ENCODE measurements at regions not wholly inside any gene's neighbourhood (a gene's known extent, or its start where the extent isn't known, plus 50 kb on each side); places are given as distances from the start of the nearest gene placed in this dataset.

DNA sequence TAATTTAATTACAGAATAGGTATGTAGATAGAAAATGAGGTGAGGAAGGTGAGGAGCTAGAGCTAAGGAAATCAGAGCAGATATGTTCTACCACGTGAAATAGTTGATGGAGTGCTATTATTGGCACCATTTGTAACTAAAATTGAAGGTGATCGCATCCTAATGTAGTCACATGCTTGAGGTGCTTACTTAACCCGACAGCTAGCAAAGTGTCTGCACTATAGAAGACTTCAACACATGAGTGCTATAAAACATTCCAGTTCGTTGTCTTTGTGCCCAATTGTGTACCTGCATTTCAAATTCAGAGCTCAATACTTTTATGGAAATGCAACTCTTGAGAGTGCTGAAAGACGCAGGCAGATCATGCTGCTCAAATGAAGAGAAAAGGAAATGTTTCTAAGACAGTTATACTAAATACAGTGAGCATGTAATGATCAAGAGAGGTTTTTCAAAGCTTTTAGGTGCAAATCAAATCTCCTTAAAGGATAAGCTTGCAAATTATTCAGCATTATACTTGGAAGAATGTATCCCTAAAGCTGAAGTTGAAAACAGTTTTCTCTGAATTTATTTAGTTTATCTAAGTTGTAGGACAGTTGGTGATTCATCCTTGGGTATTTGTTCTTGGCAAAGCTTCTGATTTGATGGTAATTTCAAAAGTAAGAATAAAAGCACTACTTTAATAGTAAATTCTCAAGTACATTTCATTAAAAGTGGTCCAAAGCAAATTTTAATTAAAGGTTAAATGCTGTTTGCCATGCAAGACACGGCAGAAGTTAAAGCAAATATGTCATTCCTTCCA lies 223.9 kb upstream of the EPHA5 start:
- DNase-seq (ENCODE audit: low read depth), result no peak

DNA sequence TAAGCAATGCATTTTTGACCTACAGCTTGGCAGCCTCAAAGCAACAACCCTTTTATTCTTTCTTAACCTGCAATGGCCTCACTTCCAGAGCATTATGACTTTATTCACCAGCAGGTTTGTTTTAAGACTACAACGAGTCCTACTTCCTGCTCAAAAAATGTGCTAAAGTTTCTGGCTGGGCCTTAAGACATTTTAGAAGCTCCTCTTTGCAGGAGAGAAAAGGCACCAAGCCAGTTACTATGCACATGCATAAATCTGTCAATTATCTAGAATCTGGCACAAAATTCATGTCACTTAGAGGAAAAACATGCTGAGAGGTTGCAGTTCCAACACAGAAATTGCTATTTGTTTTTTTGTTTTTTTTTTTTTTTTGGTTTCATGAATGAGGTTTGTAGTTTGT lies 223.0 kb upstream of the EPHA5 start:
- DNase-seq (ENCODE audit: low read depth), result no peak

DNA sequence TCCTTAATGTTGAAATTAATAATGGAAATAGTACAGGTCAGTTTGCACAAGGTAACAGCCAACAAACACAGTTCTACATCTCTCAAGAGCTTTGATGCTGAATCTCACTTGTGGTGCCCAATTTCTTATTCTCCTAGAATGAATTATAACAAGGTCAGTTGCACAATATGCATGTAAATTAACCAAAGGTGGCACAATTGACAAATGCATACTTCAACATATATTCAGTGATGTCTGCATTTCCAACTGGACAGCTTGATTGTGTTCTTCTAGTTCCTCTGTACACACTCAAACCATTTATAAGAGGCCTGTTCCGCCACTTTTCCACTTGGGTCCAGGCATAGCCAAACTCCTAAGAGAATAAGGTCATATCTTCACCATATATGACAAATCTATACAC lies 210.3 kb upstream of the EPHA5 start:
- no peak for DNase-seq (ENCODE audit: low read depth)

DNA sequence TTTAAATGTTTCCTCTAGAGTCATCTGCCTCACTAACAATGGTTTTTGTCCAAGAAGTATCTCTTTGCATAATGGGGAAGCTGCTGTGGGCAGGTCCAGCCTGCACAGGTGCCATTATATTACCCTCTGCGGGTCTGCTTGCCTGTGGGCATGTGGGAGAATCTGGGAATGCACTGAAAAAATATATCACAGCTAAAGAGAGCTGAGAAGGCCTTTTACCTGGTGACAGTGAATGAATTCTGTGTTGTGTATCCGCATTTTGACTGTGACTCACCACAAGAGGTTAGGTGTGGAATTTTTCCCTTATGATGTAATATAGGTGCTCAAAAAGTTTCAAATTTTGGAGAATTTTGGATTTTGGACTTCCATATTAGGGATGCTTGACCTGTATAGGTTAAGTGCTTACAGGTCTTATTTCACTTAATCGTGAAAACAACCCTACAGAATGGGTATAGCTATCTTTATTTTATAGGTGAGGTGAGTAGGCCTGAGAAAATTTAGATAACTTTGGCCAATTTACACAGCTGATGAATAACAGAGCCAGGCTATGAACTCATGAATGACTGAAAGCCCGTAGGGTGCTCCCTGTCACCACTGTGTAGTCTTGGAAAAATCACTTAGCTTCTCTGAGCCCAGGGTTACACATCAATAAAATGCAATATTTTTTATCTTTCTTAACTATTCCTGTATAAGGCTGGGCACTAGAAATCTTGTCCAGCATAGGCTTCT lies 198.0 kb upstream of the EPHA5 start:
- no peak for DNase-seq (ENCODE audit: low read depth)

DNA sequence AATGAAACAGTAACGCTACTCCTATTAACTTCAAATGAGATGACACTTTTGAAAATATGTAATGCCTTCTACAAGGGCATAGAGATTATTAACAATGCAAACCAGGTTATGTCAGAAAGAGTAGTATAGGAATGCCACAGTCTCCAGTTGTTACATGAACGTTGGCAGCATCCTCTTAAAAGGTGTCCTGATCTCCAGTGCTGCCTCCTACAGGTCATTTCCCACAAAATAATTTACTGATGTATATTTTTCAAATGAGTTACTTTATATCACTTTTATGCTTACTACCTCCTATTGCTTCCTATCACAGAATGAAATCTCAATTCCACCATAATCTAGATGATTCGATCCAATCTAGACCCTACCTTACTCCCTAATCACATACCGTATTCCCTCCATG lies 195.2 kb upstream of the EPHA5 start:
- DNase-seq (ENCODE audit: low read depth), result no peak

DNA sequence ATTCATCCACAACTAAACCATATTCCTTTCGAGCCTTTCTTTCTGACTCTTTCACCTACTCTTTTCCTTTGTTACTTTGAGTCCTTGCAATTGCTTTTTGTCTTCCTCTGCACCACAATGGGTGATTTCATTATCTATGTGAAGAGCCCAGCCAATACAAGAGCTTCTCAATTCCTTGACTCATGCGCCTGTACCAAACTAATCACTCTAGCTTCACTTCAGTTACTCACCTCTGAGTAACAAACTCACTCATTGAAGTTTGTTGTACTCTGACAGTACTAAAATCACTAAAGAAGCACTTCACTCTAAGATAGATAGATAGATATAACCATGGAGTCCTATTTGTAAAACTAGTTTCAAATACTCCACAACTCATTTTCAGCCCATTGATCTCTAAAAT lies 191.7 kb upstream of the EPHA5 start:
- DNase-seq (ENCODE audit: low read depth), result no peak

DNA sequence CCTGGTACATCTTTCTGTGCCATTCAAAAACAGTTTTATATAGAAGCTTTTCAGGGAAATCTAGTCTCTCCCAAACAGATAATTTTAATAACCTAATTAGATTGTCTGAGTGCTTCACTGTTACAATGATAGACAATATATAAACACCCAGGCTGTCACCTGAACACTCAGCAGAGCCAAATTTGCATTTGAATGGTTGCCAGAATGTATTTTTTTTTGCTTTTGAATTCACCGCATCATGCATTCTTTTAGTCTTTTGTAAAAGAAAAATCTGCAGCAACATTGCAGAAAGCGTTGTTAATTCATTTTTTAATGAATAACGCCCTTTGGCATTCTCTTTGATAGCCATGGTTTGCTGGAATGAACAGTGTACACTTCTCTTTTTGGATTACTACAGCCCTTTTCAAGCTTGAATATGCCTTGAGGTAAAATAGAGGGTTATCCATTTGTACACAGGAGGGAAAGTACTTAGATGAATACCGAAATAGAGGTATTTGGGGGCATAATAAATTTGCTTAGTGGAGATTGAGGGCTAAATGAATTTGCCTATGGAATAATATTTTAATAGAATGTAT lies 175.0 kb upstream of the EPHA5 start:
- DNase-seq (ENCODE audit: low read depth), result no peak

DNA sequence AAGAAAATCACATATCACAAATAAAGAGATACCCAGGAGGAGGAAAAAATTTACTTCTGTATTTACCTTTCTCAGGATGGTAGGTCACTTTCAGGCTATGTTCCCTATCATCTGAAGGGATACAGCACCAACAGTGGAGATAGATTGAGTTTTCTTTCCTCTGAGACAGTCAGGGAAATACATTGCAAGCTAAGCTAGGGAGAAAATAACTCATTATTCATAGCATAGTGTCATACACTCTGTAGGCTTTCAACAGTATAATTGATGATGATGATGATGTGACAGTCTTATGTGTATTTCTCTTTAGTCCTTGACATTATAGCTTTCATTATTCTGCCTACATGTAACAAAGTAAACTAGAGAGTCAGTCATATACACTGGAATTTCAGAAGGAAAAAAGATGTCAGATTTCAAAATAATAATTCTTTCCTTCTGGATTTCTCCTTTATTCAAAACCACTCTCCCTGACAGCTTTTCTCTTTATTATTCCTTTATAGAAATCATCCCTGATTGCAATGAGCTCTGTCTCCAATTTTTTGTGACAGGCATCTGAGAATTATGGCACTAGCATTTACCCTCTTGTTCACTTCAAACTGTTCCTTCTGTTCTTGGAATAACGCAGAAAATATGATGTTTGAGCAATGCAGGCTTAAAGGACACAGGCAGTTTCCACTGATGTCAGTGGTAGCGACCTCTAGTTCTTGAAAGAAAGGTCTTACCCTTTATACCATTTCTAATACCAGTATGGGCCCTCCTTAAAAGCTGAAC lies 169.1 kb upstream of the EPHA5 start:
- DNase-seq (ENCODE audit: low read depth), result no peak

DNA sequence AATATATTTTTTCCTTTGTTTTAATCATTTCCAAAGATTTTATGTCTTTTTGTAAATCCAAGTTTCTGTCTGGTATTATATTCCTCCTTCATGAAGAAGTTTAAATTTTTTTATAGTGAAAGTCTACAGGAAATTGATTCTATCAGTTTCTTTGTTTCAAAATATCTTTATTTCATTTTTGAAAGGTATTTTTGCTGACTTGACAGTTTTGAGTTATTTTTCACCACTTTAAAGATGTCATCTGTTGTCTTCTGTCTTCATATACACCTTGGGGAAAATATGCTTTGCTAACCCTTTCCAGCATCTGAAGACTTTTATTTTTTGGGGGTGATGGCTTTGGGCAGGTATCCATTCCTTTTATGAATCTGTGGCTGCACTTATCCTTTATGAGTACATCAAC lies 164.4 kb upstream of the EPHA5 start:
- no peak for DNase-seq (ENCODE audit: low read depth)

DNA sequence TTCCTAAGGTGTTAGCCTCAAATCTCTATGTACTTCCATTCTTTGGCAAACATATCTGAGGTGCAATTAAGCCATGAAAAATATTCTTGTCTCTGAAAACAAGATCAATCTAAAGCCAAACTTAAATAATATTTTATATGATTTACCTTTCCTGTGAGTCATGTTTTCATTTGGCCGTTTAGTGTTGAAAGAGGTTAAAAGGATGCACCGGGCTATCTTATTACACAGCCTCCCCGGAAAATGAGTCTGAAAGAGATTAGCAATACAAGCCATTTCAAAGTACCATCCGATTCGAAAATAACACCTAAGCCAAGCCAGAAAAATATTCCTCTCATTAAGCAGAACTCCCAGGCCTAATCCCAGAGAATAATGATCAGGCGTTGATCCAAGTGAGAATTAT lies 161.5 kb upstream of the EPHA5 start:
- DNase-seq (ENCODE audit: low read depth), result no peak

DNA sequence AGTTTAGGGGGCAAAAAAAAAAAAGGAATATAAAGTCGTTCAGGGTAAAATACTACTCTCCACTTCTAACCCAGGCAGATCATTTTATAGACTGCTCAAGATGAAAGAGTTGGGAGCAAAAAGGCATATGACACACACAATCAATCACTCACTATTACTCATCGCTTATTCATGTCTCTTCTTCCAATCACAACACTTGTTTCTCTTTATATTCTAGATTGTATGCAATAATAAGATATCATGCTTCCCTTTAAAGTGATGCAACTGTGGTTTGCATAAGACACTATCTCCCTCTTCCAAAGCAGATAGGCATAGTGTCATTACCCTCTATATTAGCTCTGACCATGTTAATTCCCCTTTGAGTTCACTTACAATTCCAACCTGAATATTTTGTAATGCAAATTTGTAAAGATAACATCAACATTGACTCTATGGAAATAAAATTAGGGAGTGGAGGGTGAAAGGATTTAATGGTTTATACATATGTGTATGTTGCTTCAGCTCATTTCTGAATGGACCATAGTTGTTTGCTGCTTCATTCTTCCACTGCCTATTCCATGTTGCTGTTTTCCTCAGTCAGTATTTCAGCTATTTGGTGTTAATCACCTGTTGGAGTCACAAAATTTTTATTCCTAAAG lies 154.9 kb upstream of the EPHA5 start:
- no peak for DNase-seq (ENCODE audit: low read depth)

DNA sequence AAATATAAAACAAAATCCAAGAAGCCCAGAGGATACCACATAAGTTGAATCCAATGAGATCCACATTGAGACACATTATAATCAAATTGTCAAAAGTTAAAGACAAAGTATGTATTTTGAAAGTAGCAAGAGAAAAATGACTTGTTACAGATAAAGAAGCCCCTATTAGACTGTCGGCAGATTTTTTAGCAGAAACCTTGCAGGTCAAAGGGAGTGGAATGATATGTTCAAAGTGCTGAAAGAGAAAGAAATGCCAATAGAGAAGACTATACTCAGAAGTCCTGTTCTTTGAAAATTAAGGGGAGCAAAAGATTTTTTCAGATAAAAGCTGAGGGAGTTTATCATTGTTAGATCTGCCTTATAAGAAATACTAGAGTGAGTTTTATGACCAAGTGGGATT lies 148.9 kb upstream of the EPHA5 start:
- no peak for DNase-seq (ENCODE audit: low read depth)

DNA sequence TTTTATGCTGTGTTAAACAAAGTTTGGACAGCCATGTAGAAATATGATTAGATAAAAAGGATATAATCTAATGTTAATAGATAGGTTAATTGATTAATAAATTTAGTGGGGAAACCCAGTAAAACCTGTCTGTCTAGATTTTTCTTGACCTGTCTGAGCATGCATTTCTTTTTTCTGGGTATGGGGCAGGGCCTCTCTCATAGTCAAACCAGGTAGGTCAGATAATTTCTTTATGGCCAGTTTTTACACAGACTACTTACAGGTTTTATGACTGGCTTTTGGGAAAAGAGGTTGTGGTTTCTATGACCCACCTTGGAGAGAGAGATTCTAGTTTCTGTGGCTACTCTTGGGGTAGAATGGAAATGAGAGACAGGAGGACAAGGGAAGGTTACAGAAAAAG lies 135.6 kb upstream of the EPHA5 start:
- no peak for DNase-seq (ENCODE audit: low read depth)

DNA sequence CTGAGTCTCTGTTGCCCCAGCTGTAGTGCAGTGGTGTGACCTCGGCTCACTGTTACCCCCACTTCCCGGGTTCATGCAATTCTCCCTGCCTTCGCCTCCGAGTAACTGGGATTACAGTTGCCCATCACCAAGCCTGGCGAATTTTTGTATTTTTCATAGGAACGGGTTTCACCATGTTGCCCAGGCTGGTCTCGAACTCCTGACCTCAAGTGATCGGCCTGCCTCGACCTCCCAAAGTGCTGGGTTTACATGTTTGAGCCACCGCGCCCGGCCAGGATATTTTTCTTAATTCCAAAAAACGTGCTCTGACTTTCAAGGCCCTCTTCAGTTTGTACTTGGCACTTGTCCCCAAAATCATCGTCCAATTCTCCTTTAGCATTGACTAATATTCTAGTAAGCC lies 129.2 kb upstream of the EPHA5 start:
- no peak for DNase-seq (ENCODE audit: low read depth)

DNA sequence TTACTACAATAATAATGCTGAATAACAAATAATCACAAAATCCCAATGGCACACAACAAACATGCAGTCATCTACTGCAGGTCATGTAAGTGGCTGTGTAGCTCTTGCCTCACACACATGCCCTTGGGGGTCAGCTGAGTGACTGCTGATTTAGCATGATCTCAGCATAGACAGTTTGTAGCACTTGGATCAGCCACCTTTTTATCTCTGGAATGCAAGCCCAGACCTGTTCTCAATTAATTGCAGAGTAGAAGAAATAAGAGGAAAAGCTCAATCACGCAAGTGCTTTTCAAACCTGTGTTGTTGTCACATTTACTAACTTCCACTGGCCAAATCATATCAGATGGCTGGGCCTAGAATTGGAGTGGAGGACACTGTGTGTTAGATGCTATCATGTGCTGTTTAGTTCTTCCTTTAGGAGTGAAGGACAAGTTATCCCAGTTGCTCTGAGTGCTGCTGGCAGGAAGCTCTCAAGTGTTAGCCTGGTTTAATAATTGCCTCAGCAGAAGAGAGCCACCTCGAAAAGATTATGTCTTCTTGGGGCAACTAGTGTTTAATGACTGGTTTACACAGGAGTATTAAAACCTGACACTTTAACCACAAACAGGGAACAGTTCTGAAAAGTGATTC lies 128.3 kb upstream of the EPHA5 start:
- no peak for DNase-seq (ENCODE audit: low read depth)

DNA sequence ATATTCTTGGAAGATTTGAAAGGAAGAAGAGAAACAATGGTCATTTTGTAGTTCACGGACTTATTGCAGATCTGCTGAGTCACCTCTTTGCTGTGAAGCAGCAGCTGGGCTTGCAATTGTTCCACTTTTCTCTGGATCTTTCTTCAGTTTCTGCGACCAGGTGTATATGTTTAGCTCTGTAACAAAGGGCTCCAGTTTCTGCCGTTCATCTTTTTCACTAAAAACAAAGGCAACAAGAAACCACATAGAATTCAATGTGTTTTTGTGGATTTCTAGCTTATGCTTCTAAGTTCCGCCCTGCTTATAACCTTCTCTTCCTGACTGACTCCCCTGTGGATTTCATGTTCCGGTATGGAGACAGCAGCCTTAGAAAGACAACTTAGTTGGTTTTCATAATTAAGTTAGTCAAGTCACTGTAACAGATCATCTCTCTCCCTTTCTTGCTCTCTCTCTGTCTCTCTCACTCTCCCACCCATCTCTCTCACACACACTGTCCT lies 121.6 kb upstream of the EPHA5 start:
- DNase-seq (ENCODE audit: low read depth), result no peak

DNA sequence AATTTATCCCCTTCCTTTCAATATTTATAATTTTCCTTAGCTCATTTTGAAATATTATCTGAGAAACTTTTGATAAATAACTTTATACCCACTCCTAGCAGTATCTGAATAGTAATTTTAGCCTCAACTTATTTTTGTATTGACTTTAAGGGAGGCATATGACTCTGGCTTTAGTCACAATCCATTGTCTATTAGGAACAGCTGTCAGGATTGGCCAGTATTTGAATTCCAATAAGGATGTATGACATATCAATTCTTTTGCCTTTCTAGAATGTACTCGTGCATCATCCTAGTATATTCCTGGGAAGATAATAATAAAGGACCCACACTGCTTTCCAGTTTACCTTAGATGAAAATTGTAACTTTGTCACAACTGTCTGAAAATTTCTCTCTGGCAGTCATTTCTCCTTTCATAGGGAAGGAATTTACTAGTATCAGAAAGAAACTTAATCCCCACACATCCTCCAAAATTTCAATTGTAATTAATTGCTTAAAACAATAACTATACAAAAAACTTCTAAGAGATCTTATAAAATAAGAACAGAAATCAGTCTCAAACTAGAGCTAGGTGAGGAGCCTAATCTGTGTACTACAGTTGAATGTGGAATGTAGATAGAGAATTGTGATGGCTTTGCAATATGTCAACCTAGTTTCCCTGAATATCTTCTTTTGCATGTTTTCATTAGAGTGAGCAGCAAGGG lies 121.0 kb upstream of the EPHA5 start:
- no peak for DNase-seq (ENCODE audit: low read depth)

DNA sequence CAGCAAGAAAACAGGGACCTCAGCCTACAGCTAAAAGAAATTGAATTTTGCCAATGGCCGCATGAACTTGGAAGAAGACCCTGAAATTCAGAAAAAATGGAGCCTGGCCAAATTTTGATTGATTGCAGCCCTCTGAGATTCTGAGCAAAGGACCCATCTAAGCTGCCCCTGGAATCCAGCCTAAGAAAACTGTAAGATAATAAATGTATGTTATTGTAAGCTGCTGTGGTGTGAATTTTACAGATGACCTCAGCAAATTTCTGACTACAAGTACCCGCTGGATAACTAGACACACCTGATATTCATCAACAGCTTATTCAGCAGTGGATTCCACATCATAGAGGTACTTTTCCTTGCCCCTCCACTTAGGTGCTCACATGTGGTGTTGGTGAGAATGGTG lies 119.5 kb upstream of the EPHA5 start:
- DNase-seq (ENCODE audit: low read depth), result no peak

DNA sequence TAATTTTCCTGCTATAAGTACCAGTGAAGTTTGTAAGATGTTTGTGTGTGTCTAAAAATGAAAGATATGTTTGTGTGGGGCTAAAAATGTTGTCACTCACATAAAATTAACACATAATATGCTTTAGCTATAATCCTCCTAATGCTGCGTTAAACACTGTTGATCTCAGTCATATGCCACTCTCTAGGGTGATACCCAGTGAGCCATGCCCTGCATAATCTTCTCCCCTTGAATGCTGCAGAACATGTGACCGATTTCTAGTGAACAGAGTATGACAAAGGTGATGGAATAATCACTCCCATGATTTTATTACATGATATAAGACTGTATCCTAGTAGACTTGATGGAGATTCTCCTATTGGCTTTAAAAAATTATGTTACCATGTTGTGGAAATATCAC lies 119.1 kb upstream of the EPHA5 start:
- DNase-seq (ENCODE audit: low read depth), result no peak

DNA sequence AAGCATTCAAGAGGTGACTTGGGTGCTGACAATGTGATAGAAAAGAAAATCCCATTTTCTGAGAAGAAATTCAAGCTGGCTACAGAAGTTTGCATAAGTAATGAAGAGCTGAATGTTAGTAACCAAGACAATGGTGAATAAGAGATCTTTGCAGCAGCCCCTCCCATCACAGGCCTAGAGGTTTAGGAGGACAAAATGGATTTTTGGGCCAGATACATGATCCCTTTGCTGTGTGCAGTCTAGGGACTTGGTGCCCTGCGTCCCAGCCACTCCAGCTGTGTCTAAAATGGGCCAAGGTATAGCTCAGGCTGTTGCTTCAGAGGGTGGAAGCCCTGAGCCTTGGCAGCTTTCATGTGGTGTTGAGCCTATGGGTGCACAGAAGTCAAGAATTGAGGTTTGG lies 107.0 kb upstream of the EPHA5 start:
- no peak for DNase-seq (ENCODE audit: low read depth)

DNA sequence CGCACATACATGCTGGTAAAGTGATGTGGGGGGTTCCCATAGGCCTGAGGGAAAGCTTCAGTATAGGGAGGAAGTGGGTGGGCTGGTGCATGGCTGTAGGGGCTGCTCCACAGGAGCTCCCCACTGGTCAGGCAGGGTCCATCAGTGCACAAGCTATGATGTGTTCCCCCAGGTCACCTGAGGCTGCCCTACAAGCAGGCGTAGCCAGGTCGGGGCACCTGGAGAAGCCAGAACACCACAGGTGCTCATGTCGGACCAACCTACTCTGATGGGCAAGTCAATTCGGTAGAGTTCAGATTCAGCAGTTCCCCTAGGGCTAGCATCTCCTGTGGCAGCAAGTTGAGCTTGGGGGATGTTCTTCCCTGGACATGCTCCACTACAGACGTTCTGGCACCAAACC lies 103.3 kb upstream of the EPHA5 start:
- no peak for DNase-seq (ENCODE audit: low read depth)

Measured in stimulated activated CD8-positive, alpha-beta memory T cell treated with anti-CD3 and anti-CD28 coated beads, Interleukin-15, amount 100 ng/mL, for 24 hours (primary cell).